Endothelial cell of umbilical vein (primary cell): ENCODE measurements at regions not wholly inside any gene's neighbourhood (a gene's known extent, or its start where the extent isn't known, plus 50 kb on each side); places are given as distances from the start of the nearest gene placed in this dataset.

ENCODE experiments used
- BruUV-seq: library from RNA; stranded (reverse); fragments of 400-500 nt; replicated peaks from 2 replicates; lab custom pipeline; 2021; lab: Mats Ljungman, UMichigan
- CTCF ChIA-PET: fragments of 300-600, 350-600 bp; sonication (Branson Sonifier 250); formaldehyde crosslinking; loops from one replicate; lab custom pipeline; 2021; ENCODE audit warnings: antibody characterized with exemption, inconsistent platforms; lab: Charles Lee
- POLR2A ChIA-PET: fragments of 300-600, 350-600 bp; sonication (Branson Sonifier 250); formaldehyde crosslinking; loops from one replicate; lab custom pipeline; 2021; ENCODE audit warnings: antibody characterized with exemption, inconsistent platforms; lab: Charles Lee
- DNase-seq: peaks from one replicate; pipeline ENCODE4 v3.0.0-alpha.2; 2011; ENCODE audit warnings: low read depth, low spot score
- FAIRE-seq: peaks from 2 replicates; lab custom pipeline; 2011; peaks lifted over from hg19 to GRCh38; lab: Jason Lieb, UNC
- H2AFZ ChIP-seq: 2 replicates; pipeline ENCODE4 v1.6.0; 2012; ENCODE audit warnings: low read depth, low read length, control low read depth, inconsistent platforms
- H3K27ac ChIP-seq: 2 replicates; pipeline ENCODE4 v1.5.1; 2011; ENCODE audit warnings: low read depth, mild to moderate bottlenecking, control low read depth, low read length, moderate library complexity; ENCODE audit not compliant: insufficient read depth
- H3K27me3 ChIP-seq, 2 experiments: 2 replicates each; pipeline versions ENCODE4 v1.6.0 to v1.6.1; 2011; ENCODE audit warnings: low read length in 2 of 2, mixed read lengths in 1 of 2; ENCODE audit not compliant: control insufficient read depth in 2 of 2, insufficient read depth in 2 of 2
- H3K36me3 ChIP-seq, 2 experiments: 2 replicates in 1 of 2; 3 replicates in 1 of 2; pipeline ENCODE4 v1.5.1; 2011; ENCODE audit warnings: low read length in 2 of 2, mild to moderate bottlenecking in 1 of 2, moderate library complexity in 1 of 2; ENCODE audit not compliant: control insufficient read depth in 2 of 2, insufficient read depth in 2 of 2; ENCODE audit errors: extremely low read depth in 1 of 2
- H3K4me1 ChIP-seq: 3 replicates; pipeline ENCODE4 v1.5.1; 2011; ENCODE audit warnings: mild to moderate bottlenecking, low read length; ENCODE audit not compliant: control insufficient read depth, insufficient read depth; ENCODE audit errors: extremely low read depth
- H3K4me2 ChIP-seq: 2 replicates; pipeline ENCODE4 v1.6.1; 2011; ENCODE audit warnings: low read length, control low read depth, mixed read lengths; ENCODE audit not compliant: insufficient read depth
- H3K4me3 ChIP-seq, 3 experiments: fragments of 200-600 bp in 1 of 3; sonication (generic), shearing (Covaris generic) in 1 of 3; replicated peaks in 1 of 3; 2 replicates each; pipeline ENCODE4 v1.5.1; 2011 to 2016; ENCODE audit warnings: control low read depth in 3 of 3, low read length in 3 of 3, mild to moderate bottlenecking in 2 of 3, inconsistent platforms in 1 of 3, low read depth in 1 of 3, moderate library complexity in 1 of 3; ENCODE audit not compliant: insufficient read depth in 1 of 3
- H3K79me2 ChIP-seq: 2 replicates; pipeline ENCODE4 v1.6.0; 2012; ENCODE audit warnings: low read length, inconsistent platforms; ENCODE audit not compliant: control insufficient read depth, insufficient read depth
- H3K9ac ChIP-seq: replicated peaks from 2 replicates; pipeline ENCODE3; 2011; ENCODE audit warnings: low read length, control low read depth; ENCODE audit not compliant: insufficient read depth; ENCODE audit errors: extremely low read depth
- H3K9me1 ChIP-seq: replicated peaks from 3 replicates; pipeline ENCODE4 v1.6.0; 2011; ENCODE audit warnings: mild to moderate bottlenecking, low read length; ENCODE audit not compliant: control insufficient read depth, insufficient read depth; ENCODE audit errors: extremely low read depth
- H3K9me3 ChIP-seq: replicated peaks from 2 replicates; pipeline ENCODE4 v1.5.1; 2012; ENCODE audit warnings: low read length, inconsistent platforms; ENCODE audit not compliant: control insufficient read depth, insufficient read depth
- H4K20me1 ChIP-seq: replicated peaks from 2 replicates; pipeline ENCODE3; 2011; ENCODE audit warnings: mild to moderate bottlenecking, low read length; ENCODE audit not compliant: control insufficient read depth, insufficient read depth; ENCODE audit errors: extremely low read depth
- CTCF ChIP-seq, 2 donors: IDR thresholded peaks; 1 replicate in 1 of 2; 2 replicates in 1 of 2; pipeline ENCODE4 v1.5.1; 2011; ENCODE audit warnings: low read length in 2 of 2, mild to moderate bottlenecking in 2 of 2, moderate library complexity in 2 of 2, control low read depth in 1 of 2, inconsistent platforms in 1 of 2, low read depth in 1 of 2; ENCODE audit not compliant: insufficient read depth in 1 of 2; ENCODE audit errors: extremely low read depth in 1 of 2
- EZH2 ChIP-seq: IDR thresholded peaks from 2 replicates; pipeline ENCODE4 v1.6.1; 2012; ENCODE audit warnings: borderline replicate concordance, low read depth, mild to moderate bottlenecking, moderate library complexity, low read length, inconsistent platforms; ENCODE audit not compliant: severe bottlenecking
- FOS ChIP-seq: IDR thresholded peaks from 2 replicates; pipeline ENCODE4 v1.6.1; 2011; ENCODE audit warnings: mild to moderate bottlenecking, low read length, moderate library complexity, borderline replicate concordance; ENCODE audit not compliant: insufficient read depth
- GATA2 ChIP-seq: IDR thresholded peaks from 2 replicates; pipeline ENCODE4 v1.7.0; 2011; ENCODE audit warnings: low read depth, mild to moderate bottlenecking, moderate library complexity, mixed read lengths, low read length; ENCODE audit not compliant: insufficient read length, insufficient read depth
- JUN ChIP-seq: IDR thresholded peaks from 2 replicates; pipeline ENCODE4 v1.6.1; 2011; ENCODE audit warnings: borderline replicate concordance, low read depth; ENCODE audit not compliant: insufficient read length, insufficient read depth
- MAX ChIP-seq: IDR thresholded peaks from 2 replicates; pipeline ENCODE4 v1.6.1; 2011; ENCODE audit not compliant: insufficient read depth, insufficient read length
- MYC ChIP-seq: IDR thresholded peaks from one replicate; pipeline ENCODE4 v1.6.1; 2011; ENCODE audit warnings: mild to moderate bottlenecking, low read depth, low read length
- POLR2A ChIP-seq: IDR thresholded peaks from 2 replicates; pipeline ENCODE4 v1.6.1; 2012; ENCODE audit warnings: low read depth, mild to moderate bottlenecking, control low read depth, low read length
- POLR2AphosphoS5 ChIP-seq: IDR thresholded peaks from 2 replicates; pipeline ENCODE4 v1.6.1; 2012; ENCODE audit warnings: low read depth, mild to moderate bottlenecking, control low read depth, low read length, moderate library complexity; ENCODE audit not compliant: insufficient read depth
- dilution Hi-C: fragments of 300-500 bp; cut with MboI; formaldehyde crosslinking; loops from one replicate; pipeline ENCODE4 v1.15.0; 2019; ENCODE audit warnings: low sequenced_read_pairs; ENCODE audit not compliant: extremely low pct_ligation_motif_present
- intact Hi-C: fragments of 100-400 bp; cut with micrococcal nuclease; formaldehyde crosslinking; loops from one replicate; pipeline ENCODE4 v1.10.0; 2022

DNA sequence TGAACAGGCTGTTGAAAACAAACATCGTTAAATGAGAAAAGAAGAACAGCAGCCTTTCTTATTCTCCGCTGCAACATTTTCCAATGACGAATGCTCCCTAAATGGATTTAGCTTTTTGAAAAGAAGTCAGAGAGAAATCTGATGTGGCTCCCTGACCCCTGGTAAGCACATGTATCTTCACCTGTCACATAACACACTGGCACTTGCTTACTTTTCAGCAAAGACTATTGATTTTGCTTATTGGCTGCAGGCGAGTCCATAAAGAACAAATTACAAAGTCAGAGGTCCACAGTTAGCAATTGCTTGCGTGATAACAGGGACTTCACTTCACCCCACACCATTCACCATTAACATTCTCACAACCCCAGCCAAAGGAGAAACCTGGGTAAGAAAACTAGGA, 362.8 kb downstream of the GPATCH2 start:
- H3K27me3 ChIP-seq = no peaks in the 10 kb centered on the region
- TF ChIP-seq MYC (no peak), FOS (no peak), EZH2 (no peak), POLR2AphosphoS5 (no peak), POLR2A (no peak), JUN (no peak), CTCF (IDR thresholded peaks at IDR 0.05; ENCODE audit: extremely low read depth in 1 of 2, insufficient read depth in 1 of 2, low read depth in 1 of 2, low read length in 2 of 2) (no peak), MAX (no peak), GATA2 (no peak)
- H3K27ac ChIP-seq = no peak overlapping the region
- FAIRE-seq (no peak), DNase-seq (no peak)
- H3K9me3 ChIP-seq = peaks cover 4% of the 10 kb centered on the region
- ChIA-PET CTCF (no interaction called here), POLR2A (no interaction called here)
- H3K9me1 ChIP-seq = no peaks in the 10 kb centered on the region
- BruUV-seq = no TSS peak
- H3K79me2 ChIP-seq = no peaks in the 10 kb centered on the region
- dilution Hi-C loops (no loop called here), intact Hi-C loops (no loop called here)
- H4K20me1 ChIP-seq = no peaks in the 10 kb centered on the region
- H3K4me1 ChIP-seq = no peaks in the 10 kb centered on the region
- H3K36me3 ChIP-seq = no peaks in the 10 kb centered on the region
- no peak overlapping the region for H3K4me2 ChIP-seq
- H3K9ac ChIP-seq = no peak overlapping the region
- H2AFZ ChIP-seq = no peak overlapping the region
- H3K4me3 ChIP-seq = no peak overlapping the region
